ENCODE measurements at regions not wholly inside any gene's neighbourhood (a gene's known extent, or its start where the extent isn't known, plus 50 kb on each side); places are given as distances from the start of the nearest gene placed in this dataset.
"Not testable (repeated sequence)": the region's sequence is repeated elsewhere in the genome, so short reads cannot be mapped to it uniquely, and the experiment has no call there.

DNA sequence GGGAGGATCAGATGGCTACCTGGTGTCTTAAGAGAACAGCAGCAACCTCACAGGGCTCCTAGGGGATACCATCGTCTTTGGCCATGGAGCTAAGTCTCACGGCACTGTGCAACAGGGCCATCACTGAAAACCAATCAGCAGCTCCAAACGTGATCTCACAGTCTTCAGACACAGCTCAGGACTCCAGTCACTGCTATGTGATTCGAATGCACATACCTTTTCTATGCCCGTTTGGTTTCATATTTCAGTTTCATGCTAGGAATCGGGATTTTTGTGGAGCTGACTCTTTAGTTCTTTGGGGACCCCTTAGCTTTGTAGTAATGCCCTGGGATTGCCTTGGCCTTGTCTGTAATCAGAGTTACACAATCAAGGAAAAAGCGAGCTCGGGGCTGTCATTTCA lies 162.8 kb upstream of the CDH11 start:
- no peak for DNase-seq (ENCODE audit: low read depth in 2 of 2)

DNA sequence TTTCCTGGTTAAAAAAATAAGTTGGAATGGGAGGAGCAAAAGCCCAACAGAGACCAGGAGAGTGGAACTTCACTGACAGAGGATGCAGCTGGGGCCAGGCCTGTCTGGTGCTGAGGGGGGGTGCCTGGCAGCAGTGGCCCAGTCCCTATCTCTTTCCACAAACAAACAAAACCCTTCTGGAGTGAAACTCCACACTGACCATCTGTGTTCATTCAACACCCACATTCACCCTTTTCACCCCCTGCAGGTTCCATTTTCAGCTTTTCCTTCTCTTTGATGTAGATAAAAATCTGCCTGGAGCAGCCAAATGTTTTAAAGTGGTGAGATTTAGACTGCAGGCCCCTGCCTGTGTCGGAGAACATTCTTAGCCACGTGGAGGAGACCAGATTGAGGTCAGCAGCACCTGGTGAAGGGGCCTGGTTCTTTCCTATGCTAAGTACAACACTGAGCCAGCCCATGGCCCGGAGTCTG lies 161.4 kb upstream of the CDH11 start:
- no peak for DNase-seq (ENCODE audit: low read depth in 2 of 2)

DNA sequence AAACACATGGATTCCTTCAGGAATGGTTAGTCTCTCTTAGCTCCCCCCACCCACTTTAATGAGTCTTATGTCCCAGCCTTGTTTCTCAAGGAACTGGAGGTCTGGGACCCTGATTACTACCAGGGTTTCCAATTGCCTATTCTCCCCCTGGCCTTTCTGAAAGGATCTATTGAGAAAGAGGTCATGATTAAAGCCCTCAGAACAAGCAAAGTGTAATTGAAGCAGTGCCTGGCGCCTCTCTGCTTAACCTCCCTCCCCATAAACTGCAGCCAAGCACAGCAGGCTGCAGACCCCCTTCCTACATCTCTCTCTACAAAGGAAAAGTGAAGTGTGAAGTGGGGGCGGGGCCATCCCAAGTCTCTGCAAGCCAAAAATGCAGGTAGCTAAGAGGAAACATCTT lies 159.7 kb upstream of the CDH11 start:
- no peak for DNase-seq (ENCODE audit: low read depth in 2 of 2)

DNA sequence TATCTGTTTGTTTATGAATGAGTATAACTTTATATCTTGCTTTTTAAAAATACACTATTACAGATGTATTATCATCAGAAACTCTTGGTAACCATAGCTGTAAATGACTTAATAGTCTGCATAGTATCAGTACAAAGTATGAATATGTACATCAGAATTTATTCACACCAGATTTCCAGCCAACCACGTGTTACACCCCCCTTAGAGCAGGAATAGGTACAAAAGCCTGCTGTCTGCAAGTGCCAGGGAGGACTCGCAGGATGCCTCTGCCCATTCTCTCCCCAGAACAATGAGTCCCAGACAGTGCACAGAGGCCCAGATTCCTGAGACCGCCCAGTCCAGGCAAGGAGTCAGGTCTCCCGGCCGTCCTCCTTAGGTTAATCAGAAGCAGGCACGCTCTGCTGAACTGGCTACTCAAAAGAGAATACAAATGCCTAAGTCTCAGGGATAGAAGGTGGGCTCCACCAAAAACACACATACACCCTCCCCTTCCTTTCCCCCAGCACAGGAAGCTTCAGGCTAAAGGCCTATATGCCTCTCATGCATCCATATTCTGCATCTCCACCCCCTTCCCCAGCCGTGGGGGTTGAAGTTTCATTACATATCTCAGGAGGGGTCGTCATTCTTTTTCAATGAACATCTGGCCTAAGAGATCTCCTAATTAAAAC lies 159.1 kb upstream of the CDH11 start:
- DNase-seq (ENCODE audit: low read depth in 2 of 2) = no peak

DNA sequence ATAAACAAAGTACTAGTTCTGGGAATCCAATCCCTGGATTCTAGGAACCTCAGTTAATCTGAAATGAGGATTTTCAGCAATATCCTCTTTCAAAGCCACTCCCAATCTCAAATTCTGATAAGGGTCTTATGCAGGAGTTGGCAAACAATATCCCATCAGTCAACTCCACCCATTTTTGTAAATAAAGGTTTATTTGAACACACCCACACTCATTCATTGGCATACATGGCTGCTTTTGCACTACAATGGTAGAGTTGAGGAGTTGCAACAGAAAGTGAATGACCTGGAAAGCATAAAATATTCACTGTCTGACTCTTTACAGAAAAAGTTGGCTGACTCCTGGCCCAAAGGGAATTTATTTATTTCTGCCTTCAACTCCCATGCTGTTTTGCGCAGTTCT lies 157.7 kb upstream of the CDH11 start:
- no peak for DNase-seq (ENCODE audit: low read depth in 2 of 2)

DNA sequence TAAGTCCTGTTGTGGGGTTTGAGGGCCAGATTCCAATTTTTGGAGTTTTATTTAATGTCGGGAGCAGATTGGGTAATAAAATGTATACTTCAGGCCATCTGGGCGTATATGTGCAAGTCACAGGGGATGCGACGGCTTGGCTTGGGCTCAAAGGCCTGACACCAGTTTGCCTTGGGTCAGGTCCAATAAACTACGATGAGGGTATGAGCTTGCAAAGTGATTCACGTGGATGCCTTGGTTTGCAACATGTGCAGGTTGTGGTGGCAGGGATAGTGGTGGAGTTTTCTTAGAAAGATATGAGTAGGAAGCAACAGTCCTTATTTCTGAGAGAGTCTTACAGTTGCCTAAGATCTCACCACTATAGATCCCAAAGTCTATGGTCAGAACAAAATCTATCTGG lies 157.0 kb upstream of the CDH11 start:
- DNase-seq (ENCODE audit: low read depth in 2 of 2) = no peak

DNA sequence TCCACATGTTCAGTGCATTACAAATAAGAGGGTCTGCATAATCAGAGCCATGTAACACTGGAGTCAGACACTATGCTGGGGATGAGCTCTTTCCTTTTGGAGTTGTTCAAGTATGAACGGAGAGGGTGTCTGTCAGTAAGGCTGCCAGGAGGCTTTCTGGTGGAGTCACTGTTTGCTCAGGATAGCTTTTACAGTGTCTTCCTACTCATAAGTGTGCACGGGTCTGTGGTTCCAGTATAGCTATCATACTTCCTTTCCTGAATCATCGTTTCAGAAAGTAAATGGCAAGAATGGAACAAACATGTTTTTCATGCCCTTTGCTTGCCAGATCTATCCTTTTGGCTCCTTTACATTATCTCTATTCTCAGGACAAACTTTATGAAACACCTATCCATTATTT lies 152.7 kb upstream of the CDH11 start:
- DNase-seq (ENCODE audit: low read depth in 2 of 2) = no peak

DNA sequence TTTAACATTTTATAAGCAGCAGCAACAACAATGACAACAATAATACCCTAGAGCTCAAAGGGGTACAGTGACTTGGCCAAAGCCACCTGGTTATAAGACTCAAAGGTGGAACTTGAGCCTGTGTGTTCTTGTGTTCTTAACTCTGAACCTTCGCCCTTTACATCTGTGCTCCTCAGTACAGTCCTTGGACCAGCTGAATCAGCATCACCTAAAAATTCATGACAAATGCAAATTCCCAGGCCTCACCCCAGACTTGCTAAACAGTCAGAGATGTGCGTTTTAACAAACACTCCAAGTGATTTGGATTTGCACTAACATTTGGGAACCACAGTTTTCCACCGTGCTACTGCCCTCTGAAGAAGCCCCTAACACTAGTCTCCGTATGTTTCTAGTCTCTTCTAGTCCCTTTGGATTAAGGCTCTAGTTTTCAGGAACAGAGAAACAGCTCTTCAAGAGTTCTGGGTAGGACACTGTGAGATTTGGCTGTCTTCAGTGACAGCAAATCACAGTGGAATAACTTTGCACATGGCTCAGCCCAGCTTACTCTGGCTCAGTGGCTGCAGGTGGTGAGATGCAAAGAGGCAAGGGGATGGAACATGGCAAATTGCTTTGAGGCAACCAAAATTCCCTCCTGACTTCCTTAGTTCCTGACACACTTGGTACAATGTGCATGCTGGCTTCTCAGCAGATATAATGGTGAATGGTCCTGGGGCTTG lies 151.0 kb upstream of the CDH11 start:
- DNase-seq (ENCODE audit: low read depth in 2 of 2) = no peak

DNA sequence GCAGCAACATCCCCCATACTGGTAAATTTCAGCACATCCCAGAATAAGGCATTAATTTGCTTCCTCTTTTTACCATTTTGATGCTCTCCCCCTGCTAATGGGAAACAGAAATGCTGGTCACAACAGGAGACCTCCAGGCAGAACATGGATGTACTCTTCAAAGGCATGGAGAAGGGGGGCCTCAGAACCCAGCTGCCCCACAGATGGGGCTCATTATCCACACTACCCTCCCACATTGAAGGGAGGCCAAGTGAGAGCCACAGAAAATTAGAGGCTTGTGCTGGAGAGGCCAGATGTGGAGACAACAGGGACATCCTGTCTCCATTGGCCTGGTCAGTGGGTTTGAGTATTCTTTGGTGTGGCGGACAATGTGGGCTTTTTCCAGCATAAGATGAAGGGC lies 150.1 kb upstream of the CDH11 start:
- no peak for DNase-seq (ENCODE audit: low read depth in 2 of 2)

DNA sequence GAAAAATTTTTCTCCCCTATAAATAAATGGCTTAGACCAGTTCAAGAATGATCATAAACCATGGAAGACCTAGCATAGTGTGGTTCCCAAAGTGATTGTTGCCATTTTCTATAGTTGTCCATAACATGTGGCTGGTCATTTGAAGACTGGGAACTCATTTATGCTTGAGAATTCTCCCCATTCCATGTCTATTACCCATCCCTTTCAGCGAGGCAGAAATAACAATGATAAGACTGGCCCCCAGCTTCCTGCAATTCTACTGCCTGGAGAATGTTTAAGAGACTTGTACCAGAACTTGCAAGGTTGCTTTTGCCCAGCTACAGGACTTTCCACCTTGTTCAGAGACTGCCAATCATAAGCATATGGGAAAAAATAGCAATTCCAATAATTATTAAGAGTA lies 146.5 kb upstream of the CDH11 start:
- DNase-seq (ENCODE audit: low read depth in 2 of 2) = no peak

DNA sequence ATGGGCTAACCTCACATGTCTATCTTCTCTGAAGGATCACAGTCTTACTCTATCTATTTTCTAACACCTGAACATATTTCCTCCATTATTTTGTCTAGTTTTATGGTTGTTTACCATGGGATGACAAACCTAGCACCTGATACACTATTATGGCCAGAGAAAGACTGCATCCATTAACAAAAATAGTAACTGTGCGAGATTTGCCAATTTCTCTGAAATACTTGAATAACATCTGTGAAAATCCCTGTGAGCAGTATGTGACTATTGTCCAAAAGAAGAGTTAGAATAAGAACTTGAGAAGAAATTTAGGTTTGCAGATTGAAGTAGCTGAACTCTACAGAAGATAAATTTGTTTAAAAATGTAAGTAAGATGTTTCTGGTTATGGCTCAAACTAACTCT lies 142.0 kb upstream of the CDH11 start:
- no peak for DNase-seq (ENCODE audit: low read depth in 2 of 2)

DNA sequence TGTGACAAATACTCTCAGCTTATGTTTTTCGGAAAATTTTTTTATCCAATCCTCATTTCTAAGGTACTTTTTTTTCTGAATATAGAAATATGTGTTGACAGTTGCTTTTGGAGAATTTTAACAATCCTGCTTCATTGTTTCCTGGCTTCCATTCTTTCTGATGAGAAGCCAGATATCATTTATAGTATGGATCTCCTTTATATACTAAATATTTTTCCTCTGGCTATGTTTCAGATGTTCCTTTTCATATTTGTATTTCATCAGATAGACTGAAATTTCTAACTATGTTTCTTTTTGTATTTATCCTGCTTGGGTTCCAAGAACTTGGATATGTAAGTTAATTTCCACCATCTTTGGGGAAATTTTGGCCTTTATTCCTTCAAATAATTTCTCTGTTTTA lies 138.9 kb upstream of the CDH11 start:
- DNase-seq (ENCODE audit: low read depth in 2 of 2) = no peak

DNA sequence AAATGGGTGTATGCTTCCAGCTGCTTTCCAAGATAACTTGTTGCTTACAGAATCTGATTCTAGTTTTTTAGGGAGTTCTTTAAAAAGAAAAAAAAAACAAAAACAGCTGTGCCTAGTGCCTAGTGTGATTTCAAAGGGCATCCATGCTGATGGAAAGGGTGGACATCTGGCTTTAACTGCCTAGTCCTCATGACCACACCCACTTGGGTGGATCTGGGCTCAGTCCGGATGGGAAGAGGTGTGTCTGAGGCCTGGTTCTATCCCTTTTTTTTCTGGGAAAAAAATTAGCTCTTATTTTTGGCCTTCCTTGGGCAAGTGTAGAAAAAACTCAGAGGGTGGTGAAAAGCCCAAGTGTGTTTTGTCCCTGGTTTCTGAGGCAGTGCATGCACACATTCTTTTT lies 132.3 kb upstream of the CDH11 start:
- no peak for DNase-seq (ENCODE audit: low read depth in 2 of 2)

DNA sequence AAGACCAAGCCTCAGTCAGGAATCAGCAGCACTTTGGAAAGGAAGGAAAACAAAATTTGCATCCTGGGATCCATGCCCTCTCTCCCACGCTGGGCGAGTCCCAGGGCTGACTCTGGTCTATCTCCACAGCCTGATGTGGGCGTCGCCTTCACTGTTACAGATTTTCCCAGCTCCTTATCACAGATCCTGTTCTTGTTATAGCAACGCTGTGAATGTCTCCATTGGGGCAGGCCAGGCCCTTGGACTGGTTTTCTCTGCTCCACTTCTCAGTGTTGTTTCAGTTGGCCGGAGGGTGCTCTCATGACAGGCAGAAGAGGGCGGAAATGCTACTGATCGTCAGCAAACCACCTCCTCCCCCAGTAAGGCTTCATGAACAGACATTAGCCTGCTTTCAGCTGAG lies 127.9 kb upstream of the CDH11 start:
- no peak for DNase-seq (ENCODE audit: low read depth in 2 of 2)

DNA sequence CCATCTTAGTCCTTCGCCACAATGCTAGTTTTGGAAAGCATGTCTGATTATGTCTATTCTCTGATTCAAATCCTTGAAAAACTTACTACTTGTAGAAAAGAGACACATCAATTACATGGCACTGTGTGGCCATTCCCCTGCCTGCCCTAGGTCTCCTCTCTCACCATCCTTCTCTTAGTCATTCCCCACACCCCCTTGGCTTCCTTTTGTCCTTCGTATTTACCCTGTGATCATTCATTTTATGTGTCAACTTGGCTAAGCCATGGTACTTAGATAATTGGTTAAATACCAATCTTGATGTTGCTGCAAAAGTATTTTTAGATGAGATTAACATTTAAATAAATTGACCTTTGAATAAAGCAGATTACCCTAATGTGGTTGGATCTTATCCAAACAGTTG lies 122.9 kb upstream of the CDH11 start:
- DNase-seq (ENCODE audit: low read depth in 2 of 2) = no peak

DNA sequence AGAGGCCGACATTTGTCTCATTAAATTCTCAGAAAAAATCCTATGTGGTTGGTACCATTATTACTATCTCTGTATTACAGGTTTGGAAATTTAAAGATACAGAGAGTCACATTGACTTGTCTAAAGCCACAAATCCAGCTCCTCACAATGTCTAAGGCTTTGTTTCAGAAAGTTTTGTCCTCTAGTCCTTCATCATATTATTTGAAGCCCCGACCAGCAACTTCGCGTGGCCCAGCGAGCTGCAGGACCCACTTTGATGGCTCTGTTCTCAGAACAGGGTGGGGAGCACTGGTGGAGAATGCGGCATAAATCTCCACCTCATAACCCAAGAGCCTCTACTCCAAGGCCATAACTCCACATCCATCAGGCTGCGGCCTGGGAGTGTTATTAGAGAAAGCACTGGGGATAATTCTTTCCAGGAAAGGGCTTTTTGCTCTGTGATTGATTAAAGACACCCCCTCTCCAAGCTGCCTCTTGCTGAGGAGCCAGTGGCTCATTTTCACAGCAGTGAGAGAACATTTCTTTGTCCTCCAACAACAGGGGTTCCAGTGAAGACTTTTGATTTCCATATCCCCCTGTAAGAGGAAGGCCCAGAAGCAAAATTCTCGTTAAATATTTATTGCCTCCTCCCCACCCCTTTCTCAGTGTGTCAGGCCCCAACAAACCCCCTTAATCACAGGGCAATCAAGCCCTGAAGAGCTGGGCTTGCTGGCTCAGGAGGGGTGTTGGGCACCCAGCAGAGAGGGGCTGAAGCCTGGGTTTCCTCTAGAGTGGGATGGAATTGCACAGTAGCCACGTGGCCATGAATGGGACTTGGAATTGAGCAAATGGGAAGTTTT lies 113.7 kb upstream of the CDH11 start:
- no peak for DNase-seq (ENCODE audit: low read depth in 2 of 2)

DNA sequence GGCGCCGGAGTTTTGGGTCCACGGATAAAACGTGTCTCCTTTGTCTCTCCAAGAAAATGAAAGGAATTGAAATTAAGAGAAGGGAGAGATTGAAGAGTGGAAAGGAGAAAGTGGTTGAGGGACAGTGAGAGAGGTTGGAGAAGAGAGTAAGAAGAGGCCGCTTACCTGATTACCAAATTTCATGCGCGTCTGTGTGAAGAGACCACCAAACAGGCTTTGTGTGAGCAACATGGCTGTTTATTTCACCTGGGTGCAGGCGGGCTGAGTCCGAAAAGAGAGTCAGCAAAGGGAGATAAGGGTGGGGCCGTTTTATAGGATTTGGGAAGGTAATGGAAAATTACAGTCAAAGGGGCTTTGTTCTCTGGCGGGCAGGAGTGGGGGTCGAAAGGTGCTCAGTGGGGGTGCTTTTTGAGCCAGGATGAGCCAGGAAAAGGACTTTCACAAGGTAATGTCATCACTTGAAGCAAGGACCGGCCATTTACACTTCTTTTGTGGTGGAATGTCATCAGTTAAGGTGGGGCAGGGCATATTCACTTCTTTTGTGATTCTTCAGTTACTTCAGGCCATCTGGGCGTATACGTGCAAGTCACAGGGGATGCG lies 113.0 kb upstream of the CDH11 start:
- DNase-seq (ENCODE audit: low read depth in 2 of 2) = not testable (repeated sequence)

DNA sequence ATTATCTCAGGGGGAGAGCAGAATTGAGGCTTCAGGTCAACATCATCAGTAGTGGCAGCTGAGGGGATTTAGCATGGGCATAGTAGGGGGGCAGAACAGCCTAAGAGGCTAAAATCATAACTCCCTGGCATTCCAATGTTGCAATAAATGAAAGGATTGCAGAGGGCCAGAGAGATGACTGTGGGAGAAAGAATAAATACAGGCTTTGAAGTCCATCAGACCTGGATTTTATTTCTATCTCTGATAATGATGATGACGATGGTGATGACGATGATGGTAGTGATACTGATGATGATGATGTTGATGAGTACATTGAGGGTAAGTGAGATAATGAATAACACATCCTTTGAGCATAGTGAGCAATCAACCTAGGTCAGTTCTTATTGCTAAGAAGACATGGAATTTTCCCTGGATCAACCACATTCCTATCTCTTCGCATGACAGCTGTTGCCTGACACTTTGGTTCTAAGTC lies 107.4 kb upstream of the CDH11 start:
- DNase-seq (ENCODE audit: low read depth in 2 of 2) = no peak

DNA sequence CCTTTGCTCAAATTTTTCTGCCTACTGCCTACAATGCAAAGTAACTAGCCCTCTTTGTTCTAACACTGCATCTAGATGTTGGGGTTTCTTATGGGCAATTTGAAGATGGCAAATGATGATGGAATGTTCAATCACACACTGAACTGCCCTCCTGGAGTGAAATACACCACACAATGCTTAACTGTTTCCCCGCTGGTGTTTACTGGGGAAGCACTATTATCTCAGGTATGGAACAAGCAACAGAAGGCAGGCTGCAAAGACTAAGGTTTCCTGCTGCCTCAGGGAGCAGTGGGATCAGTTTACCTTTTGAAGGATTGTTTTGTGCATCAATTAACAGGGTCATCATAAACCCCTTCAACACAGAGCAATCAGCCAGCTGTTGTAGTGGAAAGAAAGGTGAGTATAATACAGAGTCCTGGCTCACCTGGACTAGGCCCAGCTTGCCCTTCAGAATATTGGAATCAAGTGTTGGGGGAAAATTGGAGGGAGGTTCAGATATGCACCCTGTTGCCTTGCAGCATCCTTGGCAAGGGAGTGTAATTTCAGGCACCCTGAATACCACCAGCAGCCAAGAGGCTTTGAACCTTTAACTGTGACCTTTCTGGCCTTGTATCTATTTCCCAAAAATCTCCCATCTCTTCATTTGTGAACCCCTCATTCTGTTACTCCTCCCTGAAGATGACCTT lies 105.4 kb upstream of the CDH11 start:
- DNase-seq (ENCODE audit: low read depth in 2 of 2) = no peak

DNA sequence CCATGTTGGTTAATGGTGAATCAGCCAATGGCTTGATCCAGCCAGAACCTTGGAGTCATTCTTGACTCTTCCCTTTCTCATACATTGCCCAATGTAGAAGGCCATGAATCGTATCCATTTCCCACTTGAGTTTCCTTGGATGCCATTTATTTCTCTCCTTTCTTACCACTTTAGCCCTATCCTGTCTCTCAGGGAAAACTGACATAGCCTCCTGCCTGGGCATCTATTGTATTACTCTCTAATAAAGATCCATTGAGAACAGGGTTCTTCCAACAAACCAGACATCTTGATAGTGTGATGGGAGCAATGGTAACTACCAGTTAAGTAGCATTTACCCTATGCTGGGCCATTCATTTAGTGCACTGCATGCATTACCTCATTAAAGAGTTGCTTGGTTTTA lies 104.2 kb upstream of the CDH11 start:
- no peak for DNase-seq (ENCODE audit: low read depth in 2 of 2)

DNA sequence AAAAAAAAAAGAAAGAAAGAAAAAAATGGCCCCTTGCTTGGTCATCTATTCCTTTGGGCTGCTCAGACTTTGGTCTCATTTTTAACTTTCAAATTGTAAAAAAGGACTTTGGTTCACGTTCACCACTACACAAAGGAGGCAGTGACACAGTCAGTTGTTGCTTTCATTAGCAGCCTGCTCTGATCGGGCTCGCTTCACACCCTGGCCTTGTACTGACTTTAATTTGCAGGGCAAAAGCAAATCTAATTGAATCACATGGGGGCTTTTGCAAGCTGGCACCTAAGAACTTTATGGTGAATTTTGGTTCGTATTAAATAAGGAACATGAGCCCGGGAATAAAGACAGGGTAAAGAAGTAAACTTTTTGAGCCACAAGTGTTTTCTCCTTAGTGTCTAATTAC lies 103.6 kb upstream of the CDH11 start:
- no peak for DNase-seq (ENCODE audit: low read depth in 2 of 2)

DNA sequence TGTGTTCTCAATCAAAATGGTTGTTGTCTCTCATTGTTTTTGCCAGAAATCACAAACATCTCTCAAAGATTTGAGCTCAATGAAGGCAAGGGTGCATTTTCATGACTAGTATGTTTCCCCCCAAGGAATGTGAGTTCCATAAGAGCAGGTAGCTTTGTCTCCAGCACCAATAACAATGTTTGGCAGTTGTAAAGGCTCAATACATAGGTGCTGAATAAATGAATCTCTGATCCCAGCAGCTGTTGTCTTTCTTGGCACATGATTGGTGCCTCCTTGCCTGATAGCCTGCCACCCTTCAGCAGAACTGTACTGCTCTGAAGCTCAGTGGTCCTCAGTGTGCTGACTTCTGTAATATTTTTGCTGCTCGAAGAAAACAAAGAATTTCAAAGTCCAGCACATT lies 103.1 kb upstream of the CDH11 start:
- DNase-seq (ENCODE audit: low read depth in 2 of 2) = no peak

Data from stimulated activated CD8-positive, alpha-beta memory T cell treated with anti-CD3 and anti-CD28 coated beads, Interleukin-2, amount 100 ng/mL, for 1 hour (primary cell).